HG02759 (cell line): ENCODE measurements at regions not wholly inside any gene's neighbourhood (a gene's known extent, or its start where the extent isn't known, plus 50 kb on each side); places are given as distances from the start of the nearest gene placed in this dataset.

Experiments
- ATAC-seq: cut with Tn5 transposase; IDR thresholded peaks from one replicate; pipeline ENCODE4 v1.9.1; 2021; ENCODE audit warnings: mild to moderate bottlenecking, moderate library complexity; ENCODE audit not compliant: unreplicated experiment

GRCh38 chr7:24510759-24511158 is 62.5 kb upstream of the PALS2 start:
- no peak for ATAC-seq

DNA sequence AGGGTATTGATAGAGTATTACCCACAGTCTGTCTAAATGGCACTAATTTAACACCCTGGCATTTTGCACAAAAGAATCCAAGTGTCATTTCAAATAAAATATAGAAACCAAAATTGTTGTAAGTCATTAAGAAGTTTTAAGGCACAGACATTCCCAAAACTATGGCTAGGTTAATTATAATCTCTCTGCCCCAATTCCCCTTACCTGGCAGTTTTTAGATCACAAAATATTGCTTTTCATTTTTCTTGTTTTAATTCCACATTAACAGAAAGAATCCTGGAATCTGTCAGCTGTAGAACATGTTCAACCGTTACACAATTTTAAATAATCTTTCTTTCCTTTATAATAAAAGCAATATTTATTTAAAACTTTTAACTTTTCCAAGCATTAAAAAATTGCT is 56.1 kb upstream of the PALS2 start:
- no peak for ATAC-seq

DNA sequence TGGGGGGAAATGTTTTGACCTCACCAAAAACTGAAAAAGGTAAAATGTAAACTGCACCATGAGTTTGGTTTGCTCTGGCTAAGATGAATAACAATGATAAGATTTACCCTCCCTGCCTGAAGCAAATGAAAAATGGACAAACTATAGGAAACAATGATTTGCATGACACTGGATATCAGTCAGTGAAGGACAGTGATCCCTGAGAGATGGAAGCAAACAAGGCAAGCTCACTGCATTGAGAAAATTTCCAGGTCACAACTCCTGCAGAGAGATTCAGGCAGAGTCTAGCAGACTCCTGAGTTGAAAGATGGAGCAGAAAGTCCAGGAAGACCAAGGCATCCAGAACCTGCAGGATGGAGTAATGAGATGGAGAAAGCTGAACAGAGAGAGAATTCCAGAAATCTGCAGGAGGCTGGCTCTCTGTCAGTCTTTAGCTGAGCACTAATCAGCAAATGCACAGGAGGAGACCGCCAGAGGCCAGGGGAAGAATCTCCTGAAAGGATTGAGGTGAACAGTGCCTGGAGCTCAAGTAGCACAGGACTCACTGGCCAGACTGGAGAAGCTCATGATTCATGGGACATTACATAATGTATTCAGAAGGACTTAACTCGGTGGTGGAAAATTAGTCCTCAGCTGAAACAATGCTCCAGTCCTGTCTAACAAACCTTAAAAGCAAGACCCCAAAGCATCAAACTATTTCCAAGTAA is 51.2 kb upstream of the PALS2 start:
- no peak for ATAC-seq
